Esophagus squamous epithelium (tissue), 5 donors: ENCODE measurements at regions not wholly inside any gene's neighbourhood (a gene's known extent, or its start where the extent isn't known, plus 50 kb on each side); places are given as distances from the start of the nearest gene placed in this dataset.

ENCODE experiments used
- DNase-seq: peaks from one replicate; lab custom pipeline; 2025; lab: John Stamatoyannopoulos, UW
- H3K27ac ChIP-seq, 4 donors: fragments of 200-600 bp; sonication (generic); one replicate each; pipeline ENCODE4 v1.5.1; 2016 to 2019; ENCODE audit warnings: mild to moderate bottlenecking in 1 of 4
- H3K27me3 ChIP-seq, 4 donors: fragments of 200-600 bp; sonication (generic); 1 replicate in 3 of 4; 2 replicates in 1 of 4; pipeline versions ENCODE4 v1.5.1 to v1.6.0; 2017 to 2021; ENCODE audit warnings: antibody characterized with exemption in 1 of 4
- H3K36me3 ChIP-seq, 3 donors: fragments of 200-600 bp; sonication (generic); one replicate each; pipeline ENCODE4 v1.5.1; 2016 to 2019
- H3K4me1 ChIP-seq, 3 donors: fragments of 200-600 bp; sonication (generic); one replicate each; pipeline ENCODE4 v1.5.1; 2017 to 2019
- H3K4me3 ChIP-seq, 4 donors: fragments of 200-600 bp; sonication (generic); 1 replicate in 3 of 4; 2 replicates in 1 of 4; pipeline ENCODE4 v1.5.1; 2016 to 2019; ENCODE audit warnings: mild to moderate bottlenecking in 2 of 4, moderate library complexity in 1 of 4
- H3K9me3 ChIP-seq, 3 donors: fragments of 200-600 bp; sonication (generic); one replicate each; pipeline ENCODE4 v1.5.1; 2016 to 2019
- CTCF ChIP-seq, 6 experiments: fragments of 450-650 bp in 4 of 6; fragments of 200-600 bp in 2 of 6; sonication (generic) in 2 of 6; IDR thresholded peaks; one replicate each; pipeline ENCODE4 v1.5.1; 2016 to 2019; ENCODE audit warnings: antibody characterized with exemption in 6 of 6, mild to moderate bottlenecking in 4 of 6, moderate library complexity in 4 of 6
- POLR2A ChIP-seq, 4 donors: fragments of 450-650 bp; IDR thresholded peaks; one replicate each; pipeline ENCODE4 v1.6.1; 2017; ENCODE audit warnings: antibody characterized with exemption in 4 of 4, mild to moderate bottlenecking in 4 of 4, moderate library complexity in 3 of 4
- WGBS, 2 donors: methylation state at CpG; one replicate each; pipeline ENCODE4 v1.1.5; 2018; 5-methylcytosine and 5-hydroxymethylcytosine counted together
- intact Hi-C: fragments of 100-400 bp; cut with DNase I; formaldehyde crosslinking; loops from one replicate; pipeline ENCODE4 v1.15.0; 2022
- donor health status: DM: yes; HTN: yes; CAD: no.

GRCh38 chr2:52404866-52405265 lies 1362.7 kb upstream of the CHAC2 start:
- intact Hi-C loops: no loop called here
- 58 to 62% methylated on average over 3 of the region's 3 CpGs for WGBS, 2 donors
- no peaks in the 10 kb centered on the region for H3K9me3 ChIP-seq
- no peaks in the 10 kb centered on the region for H3K27me3 ChIP-seq
- no peaks in the 10 kb centered on the region for H3K4me1 ChIP-seq
- no peak overlapping the region for H3K27ac ChIP-seq
- H3K4me3 ChIP-seq: no peak overlapping the region
- DNase-seq: no peak
- no peaks in the 10 kb centered on the region for H3K36me3 ChIP-seq
- TF ChIP-seq POLR2A (IDR thresholded peaks at IDR 0.05): no peak
- no peak for TF ChIP-seq CTCF (IDR thresholded peaks at IDR 0.05)

GRCh38 chr2:52404046-52404445 lies 1363.6 kb upstream of the CHAC2 start:
- TF ChIP-seq CTCF (IDR thresholded peaks at IDR 0.05) (no peak), POLR2A (IDR thresholded peaks at IDR 0.05) (no peak)
- intact Hi-C loops: no loop called here
- no peak overlapping the region for H3K27ac ChIP-seq
- no peaks in the 10 kb centered on the region for H3K36me3 ChIP-seq
- no peak for DNase-seq
- no peak overlapping the region for H3K4me3 ChIP-seq
- no peaks in the 10 kb centered on the region for H3K9me3 ChIP-seq
- WGBS, 2 donors: 56 to 73% methylated on average over 4 of the region's 4 CpGs
- no peaks in the 10 kb centered on the region for H3K27me3 ChIP-seq
- no peaks in the 10 kb centered on the region for H3K4me1 ChIP-seq

GRCh38 chr2:52402128-52402527 lies 1365.5 kb upstream of the CHAC2 start:
- intact Hi-C loops: no loop called here
- Histone ChIP-seq H3K27me3 (no peaks in the 10 kb centered on the region), H3K27ac (no peak overlapping the region), H3K4me1 (no peaks in the 10 kb centered on the region), H3K4me3 (no peak overlapping the region), H3K9me3 (no peaks in the 10 kb centered on the region), H3K36me3 (no peaks in the 10 kb centered on the region)
- no peak for DNase-seq
- 66 to 67% methylated on average over 5 to 6 of the region's 6 CpGs for WGBS, 2 donors
- TF ChIP-seq CTCF (IDR thresholded peaks at IDR 0.05): no peak
- TF ChIP-seq POLR2A (IDR thresholded peaks at IDR 0.05): no peak

GRCh38 chr2:52396836-52397235 lies 1364.9 kb upstream of the NRXN1 start:
- no peak overlapping the region for H3K4me3 ChIP-seq
- WGBS, 2 donors: 52 to 85% methylated on average over 1 of the region's 1 CpG

GRCh38 chr2:52395912-52396311 lies 1364.0 kb upstream of the NRXN1 start:
- intact Hi-C loops: no loop called here
- H3K4me3 ChIP-seq: no peak overlapping the region
- no peaks in the 10 kb centered on the region for H3K36me3 ChIP-seq
- H3K27ac ChIP-seq: no peak overlapping the region
- H3K27me3 ChIP-seq: no peaks in the 10 kb centered on the region
- TF ChIP-seq POLR2A (IDR thresholded peaks at IDR 0.05) (no peak), CTCF (IDR thresholded peaks at IDR 0.05) (no peak)
- H3K9me3 ChIP-seq: no peaks in the 10 kb centered on the region
- H3K4me1 ChIP-seq: no peaks in the 10 kb centered on the region
- DNase-seq: no peak
- 59 to 80% methylated on average over 1 of the region's 1 CpG for WGBS, 2 donors

More at GRCh38 chr2:52396836-52397235, 1364.9 kb upstream of the NRXN1 start:
- Histone ChIP-seq H3K36me3 (no peaks in the 10 kb centered on the region), H3K9me3 (no peaks in the 10 kb centered on the region), H3K4me1 (no peaks in the 10 kb centered on the region), H3K27ac (no peak overlapping the region), H3K27me3 (no peaks in the 10 kb centered on the region)
- intact Hi-C loops: no loop called here
- TF ChIP-seq POLR2A (IDR thresholded peaks at IDR 0.05): no peak
- TF ChIP-seq CTCF (IDR thresholded peaks at IDR 0.05): no peak
- no peak for DNase-seq
